Caco-2 (cell line): ENCODE measurements at regions not wholly inside any gene's neighbourhood (a gene's known extent, or its start where the extent isn't known, plus 50 kb on each side); places are given as distances from the start of the nearest gene placed in this dataset.
A peak's percentile ranks its signal among the peaks of the same experiment; 100 is the strongest.

ENCODE experiments used
- BruUV-seq: library from RNA; stranded (reverse); fragments of 400-500 nt; replicated peaks from 2 replicates; lab custom pipeline; 2021; lab: Mats Ljungman, UMichigan
- CTCF ChIA-PET: fragments of 300-600 bp; sonication (Branson Sonifier 250); formaldehyde crosslinking; loops from one replicate; lab custom pipeline; 2022; ENCODE audit warnings: antibody characterized with exemption; lab: Charles Lee
- POLR2A ChIA-PET: fragments of 300-600 bp; sonication (Branson Sonifier 250); formaldehyde crosslinking; loops from one replicate; lab custom pipeline; 2022; ENCODE audit warnings: antibody characterized with exemption; lab: Charles Lee
- DNase-seq, 2 experiments: peaks; one replicate each; pipeline versions ENCODE4 v3.0.0 to v3.0.0-alpha.2; 2020 to 2022
- H3K27me3 ChIP-seq: replicated peaks from 2 replicates; pipeline ENCODE4 v1.6.0; 2011; ENCODE audit warnings: low read length; ENCODE audit not compliant: control insufficient read depth, insufficient read depth
- H3K36me3 ChIP-seq: 2 replicates; pipeline ENCODE4 v1.5.1; 2011; ENCODE audit warnings: low read length; ENCODE audit not compliant: control insufficient read depth, insufficient read depth
- H3K4me1 ChIP-seq: fragments of 250-450 bp; sonication (Bioruptor Pico); 2 replicates; pipeline ENCODE4 v1.5.1; 2020; ENCODE audit warnings: mild to moderate bottlenecking
- H3K4me3 ChIP-seq: 2 replicates; pipeline ENCODE4 v1.5.1; 2011; ENCODE audit warnings: low read depth, mild to moderate bottlenecking, control low read depth, low read length
- H3K9me3 ChIP-seq: fragments of 250-450 bp; sonication (Bioruptor Pico); 2 replicates; pipeline ENCODE4 v1.5.1; 2020; ENCODE audit warnings: mild to moderate bottlenecking, moderate library complexity
- H3K27ac Mint-ChIP-seq: one replicate; pipeline ENCODE4 v1.8.0; 2022; ENCODE audit warnings: mixed read lengths; ENCODE audit not compliant: unreplicated experiment
- H3K27me3 Mint-ChIP-seq: one replicate; pipeline ENCODE4 v1.8.0; 2022; ENCODE audit warnings: mixed read lengths; ENCODE audit not compliant: insufficient read depth, unreplicated experiment
- H3K36me3 Mint-ChIP-seq: one replicate; pipeline ENCODE4 v1.8.0; 2022; ENCODE audit warnings: mild to moderate bottlenecking, mixed read lengths; ENCODE audit not compliant: insufficient read depth, unreplicated experiment
- H3K4me1 Mint-ChIP-seq: one replicate; pipeline ENCODE4 v1.8.0; 2022; ENCODE audit warnings: low read depth, mixed read lengths; ENCODE audit not compliant: unreplicated experiment
- H3K4me3 Mint-ChIP-seq: one replicate; pipeline ENCODE4 v1.8.0; 2022; ENCODE audit warnings: mild to moderate bottlenecking, moderate library complexity, mixed read lengths; ENCODE audit not compliant: unreplicated experiment
- H3K9me3 Mint-ChIP-seq: one replicate; pipeline ENCODE4 v1.8.0; 2022; ENCODE audit warnings: mixed read lengths; ENCODE audit not compliant: unreplicated experiment
- CTCF ChIP-seq, 2 experiments: fragments of 200-600 bp in 1 of 2; IDR thresholded peaks; 1 replicate in 1 of 2; 2 replicates in 1 of 2; pipeline versions ENCODE4 v1.5.1 to v1.8.0; 2011 to 2022; ENCODE audit warnings: antibody characterized with exemption in 1 of 2, control low read depth in 1 of 2, inconsistent platforms in 1 of 2, low read depth in 1 of 2, low read length in 1 of 2, mild to moderate bottlenecking in 1 of 2, moderate library complexity in 1 of 2; ENCODE audit not compliant: insufficient read depth in 1 of 2, severe bottlenecking in 1 of 2, unreplicated experiment in 1 of 2
- intact Hi-C: fragments of 100-400 bp; cut with micrococcal nuclease; formaldehyde crosslinking; loops from one replicate; pipeline ENCODE4 v1.10.0; 2022; ENCODE audit not compliant: unreplicated experiment

GRCh38 chr10:118850418-118851061, 95.8 kb upstream of the CACUL1 start:
- no peaks in the 10 kb centered on the region for H3K9me3 ChIP-seq
- POLR2A ChIA-PET = no interaction called here
- H3K4me1 ChIP-seq = no peaks in the 10 kb centered on the region
- no peaks in the 10 kb centered on the region for H3K4me1 Mint-ChIP-seq
- no peaks in the 10 kb centered on the region for H3K27me3 ChIP-seq
- no peaks in the 10 kb centered on the region for H3K36me3 ChIP-seq
- H3K36me3 Mint-ChIP-seq = no peaks in the 10 kb centered on the region
- peak; percentile 62 to 70 for DNase-seq
- CTCF ChIA-PET = interaction anchor here (1.0 kb wide), 1 partner anchor 20 kb away, joined by 3 read pairs; no protein-coding TSS in a partner anchor
- H3K4me3 ChIP-seq = no peak overlapping the region
- no peak overlapping the region for H3K4me3 Mint-ChIP-seq
- BruUV-seq = no TSS peak
- TF ChIP-seq CTCF (IDR thresholded peaks at IDR 0.05; ENCODE audit: insufficient read depth in 1 of 2, low read depth in 1 of 2, low read length in 1 of 2, severe bottlenecking in 1 of 2, unreplicated experiment in 1 of 2) = peak; percentile 57 to 66
- intact Hi-C loops = loop anchor here (1.0 kb wide), 1 partner anchor 282 kb away; no protein-coding TSS in a partner anchor
- no peak overlapping the region for H3K27ac Mint-ChIP-seq
- no peaks in the 10 kb centered on the region for H3K9me3 Mint-ChIP-seq
- peaks cover 6% of the 10 kb centered on the region for H3K27me3 Mint-ChIP-seq

- CTCF ChIA-PET = no interaction called here
- no peaks in the 10 kb centered on the region for H3K36me3 ChIP-seq
- H3K27ac Mint-ChIP-seq = no peak overlapping the region
- H3K4me1 Mint-ChIP-seq = no peaks in the 10 kb centered on the region
- H3K4me1 ChIP-seq = no peaks in the 10 kb centered on the region
- H3K4me3 Mint-ChIP-seq = no peak overlapping the region
- TF ChIP-seq CTCF (IDR thresholded peaks at IDR 0.05; ENCODE audit: insufficient read depth in 1 of 2, low read depth in 1 of 2, low read length in 1 of 2, severe bottlenecking in 1 of 2, unreplicated experiment in 1 of 2) = no peak
- H3K27me3 Mint-ChIP-seq = peaks cover 6% of the 10 kb centered on the region
- no TSS peak for BruUV-seq
- H3K36me3 Mint-ChIP-seq = no peaks in the 10 kb centered on the region
- no peaks in the 10 kb centered on the region for H3K9me3 ChIP-seq
- POLR2A ChIA-PET = no interaction called here
- H3K9me3 Mint-ChIP-seq = no peaks in the 10 kb centered on the region
- intact Hi-C loops = no loop called here
- no peak overlapping the region for H3K4me3 ChIP-seq
- no peak for DNase-seq
- no peaks in the 10 kb centered on the region for H3K27me3 ChIP-seq
These were observed 96.6 kb upstream of the CACUL1 start for GRCh38 chr10:118851062-118852035.

- POLR2A ChIA-PET = no interaction called here
These were observed 99.1 kb upstream of the CACUL1 start for GRCh38 chr10:118853916-118854315.

More at GRCh38 chr10:118853916-118854315, 99.1 kb upstream of the CACUL1 start:
- no peak for DNase-seq
- Mint-ChIP-seq H3K4me3 (no peak overlapping the region), H3K36me3 (no peaks in the 10 kb centered on the region), H3K9me3 (no peaks in the 10 kb centered on the region), H3K27me3 (peaks cover 6% of the 10 kb centered on the region), H3K27ac (no peak overlapping the region), H3K4me1 (no peaks in the 10 kb centered on the region)
- CTCF ChIA-PET = interaction anchor here (0.5 kb wide), 1 partner anchor 285 kb away, joined by 3 read pairs; no protein-coding TSS in a partner anchor
- Histone ChIP-seq H3K9me3 (no peaks in the 10 kb centered on the region), H3K4me1 (no peaks in the 10 kb centered on the region), H3K4me3 (no peak overlapping the region), H3K36me3 (no peaks in the 10 kb centered on the region), H3K27me3 (no peaks in the 10 kb centered on the region)
- BruUV-seq = no TSS peak
- no peak for TF ChIP-seq CTCF (IDR thresholded peaks at IDR 0.05; ENCODE audit: insufficient read depth in 1 of 2, low read depth in 1 of 2, low read length in 1 of 2, severe bottlenecking in 1 of 2, unreplicated experiment in 1 of 2)
- intact Hi-C loops = no loop called here
